NT2/D1 (cell line): ENCODE measurements at regions not wholly inside any gene's neighbourhood (a gene's known extent, or its start where the extent isn't known, plus 50 kb on each side); places are given as distances from the start of the nearest gene placed in this dataset.

Experiments used
- SUZ12 ChIP-seq: IDR thresholded peaks from 2 replicates; pipeline ENCODE4 v1.6.1; 2011; ENCODE audit not compliant: insufficient read length, insufficient read depth; ENCODE audit errors: extremely low read depth
- ZNF274 ChIP-seq: IDR thresholded peaks from 2 replicates; pipeline ENCODE4 v1.6.1; 2011; ENCODE audit warnings: mild to moderate bottlenecking, low read depth, low read length

GRCh38 chr6:51450958-51451357, 632.3 kb downstream of the TFAP2B start:
- no peak for TF ChIP-seq ZNF274
- no peak for TF ChIP-seq SUZ12
